IMR-90 (cell line): ENCODE measurements at regions not wholly inside any gene's neighbourhood (a gene's known extent, or its start where the extent isn't known, plus 50 kb on each side); places are given as distances from the start of the nearest gene placed in this dataset.
"Not testable (repeated sequence)": the region's sequence is repeated elsewhere in the genome, so short reads cannot be mapped to it uniquely, and the experiment has no call there.

Experiments
- ATAC-seq: fragments of 200-7000 bp; cut with Tn5 transposase; 2 replicates; pipeline ENCODE4 v1.9.1; 2020; ENCODE audit warnings: low read depth, mild to moderate bottlenecking, moderate library complexity
- BruUV-seq: library from RNA; stranded (reverse); fragments of 400-500 nt; replicated peaks from 2 replicates; lab custom pipeline; 2021; lab: Mats Ljungman, UMichigan
- CTCF ChIA-PET: fragments of 300-600 bp; formaldehyde crosslinking; extraction: SDS; loops from one replicate; lab custom pipeline; 2021; ENCODE audit warnings: antibody characterized with exemption; lab: Yijun Ruan, JAX
- POLR2A ChIA-PET: fragments of 300-600 bp; sonication (Branson Sonifier 250); formaldehyde crosslinking; loops from one replicate; lab custom pipeline; 2022; ENCODE audit warnings: antibody characterized with exemption; ENCODE audit not compliant: unreplicated experiment; lab: Charles Lee
- DNase-seq: peaks from one replicate; pipeline ENCODE4 v3.0.0; 2013
- H2AFZ ChIP-seq: replicated peaks from 2 replicates; pipeline ENCODE3; 2013; ENCODE audit warnings: low read length, mild to moderate bottlenecking; ENCODE audit not compliant: poor library complexity
- H2AK5ac ChIP-seq: 2 replicates; pipeline ENCODE4 v1.6.1; 2013; ENCODE audit warnings: low read depth, low read length, inconsistent platforms
- H2AK9ac ChIP-seq: replicated peaks from 2 replicates; pipeline ENCODE3; 2013; ENCODE audit warnings: mild to moderate bottlenecking, low read depth, low read length, moderate library complexity; ENCODE audit not compliant: poor library complexity
- H2BK120ac ChIP-seq: 2 replicates; pipeline ENCODE4 v1.6.1; 2013; ENCODE audit warnings: low read depth, low read length, inconsistent platforms
- H2BK15ac ChIP-seq: 3 replicates; pipeline ENCODE4 v1.6.1; 2013; ENCODE audit warnings: low read depth, low read length, inconsistent platforms
- H2BK20ac ChIP-seq: 2 replicates; pipeline ENCODE4 v1.6.1; 2013; ENCODE audit warnings: low read depth, mild to moderate bottlenecking, inconsistent platforms, low read length, moderate library complexity
- H2BK5ac ChIP-seq: 2 replicates; pipeline ENCODE4 v1.6.1; 2013; ENCODE audit warnings: mild to moderate bottlenecking, low read depth, low read length, inconsistent platforms; ENCODE audit not compliant: poor library complexity, severe bottlenecking
- H3K14ac ChIP-seq: replicated peaks from 2 replicates; pipeline ENCODE4 v1.6.1; 2013; ENCODE audit warnings: low read depth, low read length, inconsistent platforms
- H3K18ac ChIP-seq: 2 replicates; pipeline ENCODE4 v1.6.1; 2013; ENCODE audit warnings: low read depth, low read length, control low read depth
- H3K23ac ChIP-seq: 2 replicates; pipeline ENCODE4 v1.6.1; 2013; ENCODE audit warnings: low read depth, low read length, inconsistent platforms
- H3K27ac ChIP-seq: 2 replicates; pipeline ENCODE4 v1.5.1; 2013; ENCODE audit warnings: mild to moderate bottlenecking, control low read depth, low read length; ENCODE audit not compliant: insufficient read depth
- H3K27me3 ChIP-seq: 2 replicates; pipeline ENCODE4 v1.6.1; 2013; ENCODE audit warnings: low read length; ENCODE audit not compliant: control insufficient read depth, insufficient read depth
- H3K36me3 ChIP-seq: 2 replicates; pipeline ENCODE4 v1.6.1; 2013; ENCODE audit warnings: low read length, mixed read lengths; ENCODE audit not compliant: control insufficient read depth, insufficient read depth
- H3K4ac ChIP-seq: 2 replicates; pipeline ENCODE4 v1.6.1; 2013; ENCODE audit warnings: low read depth, low read length, inconsistent platforms
- H3K4me1 ChIP-seq: 2 replicates; pipeline ENCODE4 v1.6.1; 2013; ENCODE audit warnings: low read length, mixed read lengths; ENCODE audit not compliant: control insufficient read depth, insufficient read depth
- H3K4me2 ChIP-seq: 2 replicates; pipeline ENCODE4 v1.6.1; 2013; ENCODE audit warnings: low read depth, mild to moderate bottlenecking, control low read depth, low read length, moderate library complexity
- H3K4me3 ChIP-seq: 2 replicates; pipeline ENCODE4 v1.5.1; 2013; ENCODE audit warnings: low read depth, mild to moderate bottlenecking, control low read depth, low read length, moderate library complexity; ENCODE audit not compliant: insufficient read depth
- H3K56ac ChIP-seq: 2 replicates; pipeline ENCODE4 v1.6.1; 2013; ENCODE audit warnings: low read length, inconsistent platforms; ENCODE audit not compliant: insufficient read depth; ENCODE audit errors: extremely low read depth
- H3K79me1 ChIP-seq, 2 experiments: 2 replicates each; pipeline ENCODE4 v1.6.1; 2013; ENCODE audit warnings: low read length in 2 of 2, inconsistent platforms in 1 of 2, low read depth in 1 of 2
- H3K9ac ChIP-seq: 2 replicates; pipeline ENCODE4 v1.6.1; 2013; ENCODE audit warnings: low read depth, low read length, control low read depth
- H3K9me1 ChIP-seq: 2 replicates; pipeline ENCODE4 v1.6.1; 2013; ENCODE audit warnings: low read length, inconsistent platforms; ENCODE audit not compliant: insufficient read depth
- H3K9me3 ChIP-seq: 2 replicates; pipeline ENCODE4 v1.6.1; 2013; ENCODE audit warnings: low read length; ENCODE audit not compliant: control insufficient read depth, insufficient read depth
- H4K20me1 ChIP-seq: 2 replicates; pipeline ENCODE4 v1.6.1; 2013; ENCODE audit warnings: low read length, inconsistent platforms; ENCODE audit not compliant: insufficient read depth
- H4K5ac ChIP-seq: 2 replicates; pipeline ENCODE4 v1.6.1; 2013; ENCODE audit warnings: mild to moderate bottlenecking, low read depth, low read length, control low read depth
- H4K8ac ChIP-seq, 2 experiments: 2 replicates each; pipeline ENCODE4 v1.6.1; 2013; ENCODE audit warnings: low read depth in 2 of 2, low read length in 2 of 2, control low read depth in 1 of 2, inconsistent platforms in 1 of 2
- H4K91ac ChIP-seq: 2 replicates; pipeline ENCODE4 v1.6.1; 2013; ENCODE audit warnings: low read depth, low read length, inconsistent platforms; ENCODE audit not compliant: insufficient read depth
- WGBS, 2 experiments: methylation state at CpG; one replicate each; pipeline versions ENCODE4 v1.1.5 to v1.1.7; 2013; ENCODE audit warnings: missing lambda C conversion rate in 2 of 2; ENCODE audit not compliant: insufficient read length in 1 of 2; ENCODE audit errors: extremely low coverage in 2 of 2; 5-methylcytosine and 5-hydroxymethylcytosine counted together
- dilution Hi-C: fragments of 300-500 bp; cut with HindIII; formaldehyde crosslinking; loops from one replicate; pipeline ENCODE4 v1.14.3; 2018; ENCODE audit warnings: low sequenced_read_pairs; ENCODE audit not compliant: unreplicated experiment
- in situ Hi-C: fragments of 300-500 bp; cut with MboI; formaldehyde crosslinking; loops from 3 replicates; pipeline ENCODE4 v1.14.3; 2019; ENCODE audit warnings: low sequenced_read_pairs, inconsistent platforms, mixed read lengths
- intact Hi-C: fragments of 100-400 bp; cut with micrococcal nuclease; formaldehyde crosslinking; loops from 2 replicates; pipeline ENCODE4 v1.10.0; 2022

GRCh38 chr1:206312274-206312665, 108.9 kb downstream of the SRGAP2 start:
- H3K9ac ChIP-seq, H4K8ac ChIP-seq, H3K27me3 ChIP-seq, H2AK9ac ChIP-seq, H3K4me3 ChIP-seq, H3K9me1 ChIP-seq, POLR2A ChIA-PET, H3K36me3 ChIP-seq, H3K27ac ChIP-seq, CTCF ChIA-PET, ATAC-seq, H4K91ac ChIP-seq, H2BK5ac ChIP-seq, intact Hi-C loops, H2BK120ac ChIP-seq, H3K14ac ChIP-seq, BruUV-seq, H4K5ac ChIP-seq, DNase-seq, H3K18ac ChIP-seq, H3K4me2 ChIP-seq, H3K9me3 ChIP-seq, H2BK15ac ChIP-seq, H3K4ac ChIP-seq, H3K56ac ChIP-seq, H3K4me1 ChIP-seq, dilution Hi-C loops, H2AK5ac ChIP-seq, H4K20me1 ChIP-seq, H3K79me1 ChIP-seq, H2BK20ac ChIP-seq, in situ Hi-C loops, H3K23ac ChIP-seq, H2AFZ ChIP-seq: not testable (repeated sequence)
- WGBS, 2 experiments: no CpG with 5 or more reads among the region's 6 CpGs

- H2BK20ac ChIP-seq, H3K9me3 ChIP-seq, H3K23ac ChIP-seq, H3K4me2 ChIP-seq, H2BK15ac ChIP-seq, H3K4me3 ChIP-seq, H3K27me3 ChIP-seq, H4K91ac ChIP-seq, H2BK120ac ChIP-seq, H3K9ac ChIP-seq, H3K36me3 ChIP-seq, CTCF ChIA-PET, H3K18ac ChIP-seq, BruUV-seq, in situ Hi-C loops, DNase-seq, POLR2A ChIA-PET, intact Hi-C loops, H2AFZ ChIP-seq, ATAC-seq, H3K4ac ChIP-seq, H4K5ac ChIP-seq, H2AK9ac ChIP-seq, dilution Hi-C loops, H4K20me1 ChIP-seq, H3K4me1 ChIP-seq, H3K56ac ChIP-seq, H2BK5ac ChIP-seq, H3K9me1 ChIP-seq, H3K27ac ChIP-seq, H2AK5ac ChIP-seq, H3K14ac ChIP-seq, H4K8ac ChIP-seq, H3K79me1 ChIP-seq: not testable (repeated sequence)
- no CpG with 5 or more reads among the region's 6 CpGs for WGBS, 2 experiments
These were observed 111.8 kb downstream of the SRGAP2 start for GRCh38 chr1:206314951-206315636.
